ENCODE measurements at regions not wholly inside any gene's neighbourhood (a gene's known extent, or its start where the extent isn't known, plus 50 kb on each side); places are given as distances from the start of the nearest gene placed in this dataset.

GRCh38 chr10:128286762-128287500, 160.7 kb upstream of the MKI67 start:
- H3K4me2 ChIP-seq (ENCODE audit: low read length) = no peak overlapping the region
- ChIA-PET POLR2A (no interaction called here), CTCF (no interaction called here), RAD21 (ENCODE audit: low non-redundant PET in 1 of 2, low total read pairs in 2 of 2, uncharacterized antibody in 2 of 2, unreplicated experiment in 2 of 2) (no interaction called here)
- no TSS peak for BruUV-seq (replicated peaks)
- H3K9ac ChIP-seq (ENCODE audit: low read length) = no peak overlapping the region
- H3K4me3 ChIP-seq (replicated peaks in 1 of 2; ENCODE audit: low read depth in 1 of 2, low read length in 2 of 2) = no peak overlapping the region
- no peak overlapping the region for H3K27ac ChIP-seq (ENCODE audit: low read depth, low read length)
- H3K9me2 ChIP-seq (ENCODE audit: insufficient read depth) = no peaks in the 10 kb centered on the region
- peaks cover 43% of the 10 kb centered on the region for H3K27me3 ChIP-seq (ENCODE audit: insufficient read depth, low read length)
- no peak for TF ChIP-seq EZH2 (IDR thresholded peaks at IDR 0.05)
- no peak for TF ChIP-seq POLR2A (IDR thresholded peaks at IDR 0.05; ENCODE audit: borderline replicate concordance, extremely low read depth, insufficient read depth, insufficient read length)
- TF ChIP-seq YY1 (IDR thresholded peaks at IDR 0.05; ENCODE audit: extremely low read depth, insufficient replicate concordance, low read depth, low read length) = no peak
- TF ChIP-seq SP1 (IDR thresholded peaks at IDR 0.05; ENCODE audit: low read depth) = no peak
- TF ChIP-seq JUND (IDR thresholded peaks at IDR 0.05) = no peak
- H3K79me2 ChIP-seq (ENCODE audit: insufficient read depth, low read length) = no peaks in the 10 kb centered on the region
- H4K20me1 ChIP-seq (ENCODE audit: insufficient read depth) = no peaks in the 10 kb centered on the region
- H2AFZ ChIP-seq (ENCODE audit: low read depth, low read length, poor library complexity, severe bottlenecking) = no peak overlapping the region
- intact Hi-C loops (cut with micrococcal nuclease) = no loop called here
- H3K4me1 ChIP-seq (ENCODE audit: control insufficient read depth in 1 of 2, insufficient read depth in 2 of 2, low read length in 2 of 2) = no peaks in the 10 kb centered on the region
- H3K36me3 ChIP-seq (ENCODE audit: control insufficient read depth in 1 of 2, insufficient read depth in 2 of 2, low read length in 2 of 2) = no peaks in the 10 kb centered on the region
- ATAC-seq = no peak
- H3K9me3 ChIP-seq (ENCODE audit: control insufficient read depth in 1 of 2, insufficient read depth in 1 of 2, low read depth in 1 of 2, low read length in 2 of 2) = no peaks in the 10 kb centered on the region
- no peak for DNase-seq (ENCODE audit: low read depth, low spot score)

GRCh38 chr10:128287921-128288320, 161.7 kb upstream of the MKI67 start:
- Histone ChIP-seq H3K4me2 (ENCODE audit: low read length) (no peak overlapping the region), H3K27ac (ENCODE audit: low read depth, low read length) (no peak overlapping the region), H4K20me1 (ENCODE audit: insufficient read depth) (no peaks in the 10 kb centered on the region), H3K36me3 (ENCODE audit: control insufficient read depth in 1 of 2, insufficient read depth in 2 of 2, low read length in 2 of 2) (no peaks in the 10 kb centered on the region), H3K9me2 (ENCODE audit: insufficient read depth) (no peaks in the 10 kb centered on the region), H3K4me1 (ENCODE audit: control insufficient read depth in 1 of 2, insufficient read depth in 2 of 2, low read length in 2 of 2) (no peaks in the 10 kb centered on the region), H3K4me3 (replicated peaks in 1 of 2; ENCODE audit: low read depth in 1 of 2, low read length in 2 of 2) (no peak overlapping the region), H3K27me3 (ENCODE audit: insufficient read depth, low read length) (peaks cover 43% of the 10 kb centered on the region), H3K9ac (ENCODE audit: low read length) (no peak overlapping the region), H3K9me3 (ENCODE audit: control insufficient read depth in 1 of 2, insufficient read depth in 1 of 2, low read depth in 1 of 2, low read length in 2 of 2) (no peaks in the 10 kb centered on the region), H3K79me2 (ENCODE audit: insufficient read depth, low read length) (no peaks in the 10 kb centered on the region), H2AFZ (ENCODE audit: low read depth, low read length, poor library complexity, severe bottlenecking) (no peak overlapping the region)
- POLR2A ChIA-PET = no interaction called here
- BruUV-seq (replicated peaks) = no TSS peak
- ATAC-seq (no peak), DNase-seq (ENCODE audit: low read depth, low spot score) (no peak)
- intact Hi-C loops (cut with micrococcal nuclease) = no loop called here
- RAD21 ChIA-PET (ENCODE audit: low non-redundant PET in 1 of 2, low total read pairs in 2 of 2, uncharacterized antibody in 2 of 2, unreplicated experiment in 2 of 2) = no interaction called here
- CTCF ChIA-PET = no interaction called here
- no peak for TF ChIP-seq ZFX (IDR thresholded peaks at IDR 0.05)
- TF ChIP-seq EZH2 (IDR thresholded peaks at IDR 0.05) = no peak
